Suprapubic skin (tissue), 4 donors: ENCODE measurements at regions not wholly inside any gene's neighbourhood (a gene's known extent, or its start where the extent isn't known, plus 50 kb on each side); places are given as distances from the start of the nearest gene placed in this dataset.

Experiments
- CTCF ChIP-seq, 2 donors: fragments of 200-600 bp in 1 of 2; fragments of 450-650 bp in 1 of 2; sonication (generic) in 1 of 2; IDR thresholded peaks; one replicate each; pipeline ENCODE4 v1.5.1; 2016 to 2019; ENCODE audit warnings: antibody characterized with exemption in 2 of 2, mild to moderate bottlenecking in 1 of 2, moderate library complexity in 1 of 2
- POLR2A ChIP-seq, 2 donors: fragments of 450-650 bp; IDR thresholded peaks; one replicate each; pipeline ENCODE4 v1.6.1; 2017; ENCODE audit warnings: antibody characterized with exemption in 2 of 2, mild to moderate bottlenecking in 2 of 2, moderate library complexity in 2 of 2
- POLR2AphosphoS5 ChIP-seq, 3 donors: sonication (generic); formaldehyde crosslinking; IDR thresholded peaks; one replicate each; pipeline ENCODE4 v1.6.1; 2017; ENCODE audit warnings: antibody characterized with exemption in 3 of 3

- no peak for TF ChIP-seq POLR2A (IDR thresholded peaks at IDR 0.05)
- TF ChIP-seq CTCF (IDR thresholded peaks at IDR 0.05), result no peak
- TF ChIP-seq POLR2AphosphoS5 (IDR thresholded peaks at IDR 0.05), result no peak
Observed at GRCh38 chr7:25844102-25844870, 307.7 kb upstream of the NFE2L3 start.
